Loucy (cell line): ENCODE measurements at regions not wholly inside any gene's neighbourhood (a gene's known extent, or its start where the extent isn't known, plus 50 kb on each side); places are given as distances from the start of the nearest gene placed in this dataset.

Source experiments
- H2AFZ ChIP-seq: fragments of 200-600 bp; sonication (generic); 2 replicates; pipeline ENCODE4 v1.6.0; 2016; ENCODE audit warnings: antibody characterized with exemption, mild to moderate bottlenecking, low read length, moderate library complexity
- H3F3A ChIP-seq: fragments of 200-600 bp; 2 replicates; pipeline ENCODE4 v1.6.0; 2016; ENCODE audit warnings: antibody characterized with exemption, low read depth, mild to moderate bottlenecking
- H3K27me3 ChIP-seq: fragments of 200-600 bp; sonication (generic); 2 replicates; pipeline ENCODE4 v1.6.1; 2014; ENCODE audit warnings: low read length, mild to moderate bottlenecking; ENCODE audit not compliant: insufficient read depth, poor library complexity, severe bottlenecking
- H3K36me3 ChIP-seq: fragments of 200-600 bp; sonication (generic); 2 replicates; pipeline ENCODE4 v1.6.1; 2016; ENCODE audit warnings: low read length; ENCODE audit not compliant: insufficient read depth
- H3K4me1 ChIP-seq: fragments of 200-600 bp; sonication (generic); 2 replicates; pipeline ENCODE4 v1.5.1; 2014; ENCODE audit warnings: low read length, mild to moderate bottlenecking; ENCODE audit not compliant: insufficient read depth, poor library complexity, severe bottlenecking
- H3K4me2 ChIP-seq: fragments of 200-600 bp; sonication (generic); 2 replicates; pipeline ENCODE4 v1.6.0; 2014; ENCODE audit warnings: antibody characterized with exemption, low read length, low read depth, mild to moderate bottlenecking; ENCODE audit not compliant: poor library complexity, severe bottlenecking
- H3K4me3 ChIP-seq: fragments of 200-600 bp; sonication (generic); 2 replicates; pipeline ENCODE4 v1.5.1; 2014; ENCODE audit warnings: low read length, mild to moderate bottlenecking, mixed read lengths; ENCODE audit not compliant: poor library complexity, severe bottlenecking
- H3K79me2 ChIP-seq: fragments of 200-600 bp; sonication (generic); 2 replicates; pipeline ENCODE4 v1.6.1; 2014; ENCODE audit warnings: low read length; ENCODE audit not compliant: insufficient read depth
- H3K9ac ChIP-seq: fragments of 200-600 bp; sonication (generic); 2 replicates; pipeline ENCODE4 v1.6.0; 2014; ENCODE audit warnings: mild to moderate bottlenecking, low read depth, low read length, moderate library complexity; ENCODE audit not compliant: poor library complexity, severe bottlenecking
- H3K9me2 ChIP-seq: fragments of 200-600 bp; sonication (generic); replicated peaks from 2 replicates; pipeline ENCODE4 v1.6.1; 2016; ENCODE audit warnings: low read depth, low read length, mixed read lengths
- H3K9me3 ChIP-seq: fragments of 200-600 bp; sonication (generic); 2 replicates; pipeline ENCODE4 v1.6.1; 2014; ENCODE audit warnings: mild to moderate bottlenecking, antibody characterized with exemption, low read length, low read depth; ENCODE audit not compliant: insufficient read depth
- H4K20me1 ChIP-seq: fragments of 200-600 bp; sonication (generic); 2 replicates; pipeline ENCODE4 v1.6.0; 2014; ENCODE audit warnings: antibody characterized with exemption, low read length, mild to moderate bottlenecking; ENCODE audit not compliant: insufficient read depth, poor library complexity, severe bottlenecking
- CTCF ChIP-seq: fragments of 200-600 bp; sonication (generic); conservative IDR thresholded peaks from 2 replicates; pipeline ENCODE4 v1.5.1; 2014; ENCODE audit warnings: mild to moderate bottlenecking, antibody characterized with exemption, low read length
- EZH2phosphoT487 ChIP-seq: fragments of 200-600 bp; IDR thresholded peaks from 2 replicates; pipeline ENCODE4 v1.6.1; 2018; ENCODE audit warnings: antibody characterized with exemption, mild to moderate bottlenecking, moderate library complexity, borderline replicate concordance

GRCh38 chr2:128721096-128721495, 402.4 kb upstream of the HS6ST1 start:
- no peak for TF ChIP-seq EZH2phosphoT487
- TF ChIP-seq CTCF: no peak
- H3K4me3 ChIP-seq: no peak overlapping the region

DNA sequence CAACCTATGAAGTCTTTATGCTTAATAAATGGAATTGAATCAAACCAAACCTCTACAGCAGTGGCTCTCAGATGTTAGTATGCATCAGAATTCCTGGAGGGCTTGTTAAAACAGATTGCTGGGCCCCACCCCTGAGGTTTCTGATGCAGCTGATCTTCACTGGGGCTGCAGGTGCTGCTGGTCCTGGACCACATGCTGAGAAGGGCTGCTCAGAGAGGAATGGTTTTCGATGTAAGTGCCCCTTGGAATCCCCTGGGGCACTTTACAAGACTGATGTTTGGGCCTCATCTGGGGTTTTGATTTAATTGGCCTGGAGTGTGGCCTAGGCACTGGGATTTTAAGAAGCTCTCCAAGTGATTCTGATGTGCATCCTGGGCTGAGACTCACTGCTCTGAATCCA, 403.8 kb upstream of the HS6ST1 start:
- no peaks in the 10 kb centered on the region for H3K9me2 ChIP-seq
- no peaks in the 10 kb centered on the region for H3K79me2 ChIP-seq
- peaks cover 68% of the 10 kb centered on the region for H3K4me1 ChIP-seq
- peaks cover 11% of the 10 kb centered on the region; the same call in 1 of the 2 replicates for H3K9me3 ChIP-seq
- H4K20me1 ChIP-seq: no peaks in the 10 kb centered on the region
- peak overlapping the region; percentile 6 for H3K9ac ChIP-seq
- H3K4me2 ChIP-seq: no peak overlapping the region
- no peaks in the 10 kb centered on the region for H3K27me3 ChIP-seq
- H3K4me3 ChIP-seq: no peak overlapping the region
- no peak overlapping the region for H2AFZ ChIP-seq
- H3F3A ChIP-seq: no peaks in the 10 kb centered on the region
- H3K36me3 ChIP-seq: no peaks in the 10 kb centered on the region
- TF ChIP-seq EZH2phosphoT487 (no peak), CTCF (no peak)

More at GRCh38 chr2:128721096-128721495, 402.4 kb upstream of the HS6ST1 start:
- H2AFZ ChIP-seq: no peak overlapping the region
- no peaks in the 10 kb centered on the region for H3K9me2 ChIP-seq
- H3K9me3 ChIP-seq: peaks cover 11% of the 10 kb centered on the region; the same call in 1 of the 2 replicates
- H3K79me2 ChIP-seq: no peaks in the 10 kb centered on the region
- H3K4me1 ChIP-seq: peaks cover 66% of the 10 kb centered on the region
- no peak overlapping the region for H3K9ac ChIP-seq
- peaks cover 5% of the 10 kb centered on the region; the same call in 1 of the 2 replicates for H3F3A ChIP-seq
- H3K36me3 ChIP-seq: no peaks in the 10 kb centered on the region
- H3K27me3 ChIP-seq: no peaks in the 10 kb centered on the region
- H4K20me1 ChIP-seq: no peaks in the 10 kb centered on the region
- H3K4me2 ChIP-seq: no peak overlapping the region

DNA sequence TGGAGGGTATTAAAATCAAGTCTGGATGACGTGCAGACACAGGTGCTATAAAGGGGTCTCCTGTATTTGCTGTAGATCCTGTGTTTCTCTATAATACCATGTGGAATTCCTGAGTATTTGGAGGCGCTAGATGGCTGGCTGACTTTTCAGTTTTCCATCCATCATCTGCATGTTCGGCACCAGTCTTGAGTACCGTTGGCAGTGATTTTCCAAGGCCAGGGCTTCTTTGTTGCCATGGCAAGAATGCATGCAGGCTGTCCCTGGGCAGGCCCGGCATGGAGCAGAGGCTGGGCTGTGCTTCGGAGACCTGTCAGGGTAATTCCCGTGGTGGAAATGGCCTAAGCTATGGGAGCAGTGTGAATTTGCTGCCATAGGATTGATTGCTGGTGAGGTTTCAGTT, 405.9 kb upstream of the HS6ST1 start:
- Histone ChIP-seq H3K4me3 (no peak overlapping the region), H3K9ac (no peak overlapping the region), H3K4me1 (peaks cover 64% of the 10 kb centered on the region), H3K9me3 (peaks cover 19% of the 10 kb centered on the region; the same call in 1 of the 2 replicates), H3K9me2 (no peaks in the 10 kb centered on the region), H3K4me2 (no peak overlapping the region), H3K79me2 (no peaks in the 10 kb centered on the region), H2AFZ (no peak overlapping the region), H3K36me3 (no peaks in the 10 kb centered on the region), H3F3A (0 out of 2 replicates have a peak, but pooled peaks cover 4% of the 10 kb centered on the region), H3K27me3 (no peaks in the 10 kb centered on the region), H4K20me1 (no peaks in the 10 kb centered on the region)
- TF ChIP-seq EZH2phosphoT487 (no peak), CTCF (no peak)
